ENCODE measurements at regions not wholly inside any gene's neighbourhood (a gene's known extent, or its start where the extent isn't known, plus 50 kb on each side); places are given as distances from the start of the nearest gene placed in this dataset.

DNA sequence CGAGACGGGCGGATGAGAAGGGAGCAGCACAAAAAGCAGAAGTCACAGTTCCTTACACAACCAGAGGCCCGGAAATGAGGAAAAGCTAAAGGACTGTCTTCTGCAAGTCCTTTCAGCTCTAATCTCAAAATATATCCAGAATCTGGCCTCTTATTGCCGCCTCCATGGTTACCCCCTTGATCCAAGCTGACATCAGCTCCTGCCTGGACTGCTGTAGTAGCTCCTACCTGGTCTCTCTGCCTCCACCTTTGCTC lies 324.0 kb upstream of the ROPN1 start:
- peak overlapping the region in 2 of 7 donors; percentile 46 to 47 for H3K27ac Mint-ChIP-seq
- no peaks in the 10 kb centered on the region for H3K36me3 Mint-ChIP-seq
- H3K9me3 Mint-ChIP-seq = peaks cover 0 to 7% (median 0%) of the 10 kb centered on the region in 7 donors
- peak overlapping the region; percentile 33 for H2AFZ ChIP-seq (ENCODE audit: insufficient read depth, low read depth, low read length, poor library complexity, severe bottlenecking)
- DNase-seq = peak; percentile 18 to 35 (median 33)
- H3K27me3 Mint-ChIP-seq (ENCODE audit: low read depth in 3 of 3) = peaks cover 0 to 12% (median 2%) of the 10 kb centered on the region in 3 donors
- TF ChIP-seq, protein P1, sequence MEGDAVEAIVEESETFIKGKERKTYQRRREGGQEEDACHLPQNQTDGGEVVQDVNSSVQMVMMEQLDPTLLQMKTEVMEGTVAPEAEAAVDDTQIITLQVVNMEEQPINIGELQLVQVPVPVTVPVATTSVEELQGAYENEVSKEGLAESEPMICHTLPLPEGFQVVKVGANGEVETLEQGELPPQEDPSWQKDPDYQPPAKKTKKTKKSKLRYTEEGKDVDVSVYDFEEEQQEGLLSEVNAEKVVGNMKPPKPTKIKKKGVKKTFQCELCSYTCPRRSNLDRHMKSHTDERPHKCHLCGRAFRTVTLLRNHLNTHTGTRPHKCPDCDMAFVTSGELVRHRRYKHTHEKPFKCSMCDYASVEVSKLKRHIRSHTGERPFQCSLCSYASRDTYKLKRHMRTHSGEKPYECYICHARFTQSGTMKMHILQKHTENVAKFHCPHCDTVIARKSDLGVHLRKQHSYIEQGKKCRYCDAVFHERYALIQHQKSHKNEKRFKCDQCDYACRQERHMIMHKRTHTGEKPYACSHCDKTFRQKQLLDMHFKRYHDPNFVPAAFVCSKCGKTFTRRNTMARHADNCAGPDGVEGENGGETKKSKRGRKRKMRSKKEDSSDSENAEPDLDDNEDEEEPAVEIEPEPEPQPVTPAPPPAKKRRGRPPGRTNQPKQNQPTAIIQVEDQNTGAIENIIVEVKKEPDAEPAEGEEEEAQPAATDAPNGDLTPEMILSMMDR (IDR thresholded peaks at IDR 0.05) = no peak
- intact Hi-C loops (cut with micrococcal nuclease) = no loop called here
- H3K9ac ChIP-seq (ENCODE audit: insufficient read depth, low read length, poor library complexity, severe bottlenecking) = no peak overlapping the region
- peaks cover 9% of the 10 kb centered on the region in 2 donors for H3K4me1 ChIP-seq (ENCODE audit: control insufficient read depth in 1 of 2, insufficient read depth in 2 of 2, low read length in 2 of 2)
- H3K27me3 ChIP-seq (ENCODE audit: control insufficient read depth in 2 of 2, insufficient read depth in 2 of 2, low read length in 2 of 2) = no peaks in the 10 kb centered on the region
- no peaks in the 10 kb centered on the region for H4K20me1 ChIP-seq (ENCODE audit: insufficient read depth, low read length)
- H3K4me3 ChIP-seq (replicated peaks in 1 of 3; ENCODE audit: low read depth in 2 of 3, low read length in 3 of 3) = no peak overlapping the region
- H3K79me2 ChIP-seq (ENCODE audit: insufficient read depth, low read length) = no peaks in the 10 kb centered on the region
- H3K27ac ChIP-seq (ENCODE audit: low read depth in 1 of 2, low read length in 2 of 2) = no peak overlapping the region
- H3K36me3 ChIP-seq (replicated peaks in 1 of 2; ENCODE audit: control insufficient read depth in 1 of 2, insufficient read depth in 2 of 2, low read length in 2 of 2) = no peaks in the 10 kb centered on the region
- H3K4me1 Mint-ChIP-seq = peaks cover 19% of the 10 kb centered on the region
- no peak overlapping the region for H3K4me2 ChIP-seq (replicated peaks; ENCODE audit: extremely low read depth, low read length, poor library complexity, severe bottlenecking)
- peak overlapping the region in 1 of 2 donors; percentile 64 for H3K4me3 Mint-ChIP-seq
- no peaks in the 10 kb centered on the region for H3K9me3 ChIP-seq (replicated peaks in 1 of 2; ENCODE audit: control insufficient read depth in 1 of 2, insufficient read depth in 1 of 2, low read length in 2 of 2)
- 2% methylated on average over 5 of the region's 5 CpGs for WGBS (ENCODE audit: insufficient coverage)

DNA sequence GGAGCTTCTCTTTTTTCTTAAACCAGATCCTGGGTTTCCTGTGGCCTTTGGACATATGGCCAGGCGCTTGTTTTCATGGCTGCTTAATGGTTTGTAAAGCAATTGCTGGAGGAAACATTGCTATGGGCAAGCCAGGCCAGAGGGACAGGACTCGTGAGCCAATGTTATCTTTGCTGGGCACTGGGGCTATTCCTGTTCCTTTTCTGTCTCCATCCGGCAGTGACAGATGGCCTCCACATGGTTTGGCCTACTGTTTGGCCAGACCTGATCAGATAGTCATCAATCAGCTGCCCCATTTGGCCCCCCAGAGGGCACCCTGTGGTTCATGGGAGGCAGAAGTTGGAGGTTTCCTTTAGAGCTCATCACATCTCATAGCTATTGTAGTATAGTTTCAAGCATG lies 326.1 kb upstream of the ROPN1 start:
- Mint-ChIP-seq H3K27ac (no peak overlapping the region), H3K4me1 (peaks cover 19% of the 10 kb centered on the region), H3K9me3 (peaks cover 0 to 4% (median 0%) of the 10 kb centered on the region in 7 donors), H3K36me3 (no peaks in the 10 kb centered on the region), H3K27me3 (ENCODE audit: low read depth in 3 of 3) (peaks cover 0 to 7% (median 0%) of the 10 kb centered on the region in 3 donors), H3K4me3 (no peak overlapping the region)
- WGBS (ENCODE audit: insufficient coverage) = 82% methylated on average over 3 of the region's 3 CpGs
- Histone ChIP-seq H3K79me2 (ENCODE audit: insufficient read depth, low read length) (no peaks in the 10 kb centered on the region), H3K4me1 (ENCODE audit: control insufficient read depth in 1 of 2, insufficient read depth in 2 of 2, low read length in 2 of 2) (peaks cover 9% of the 10 kb centered on the region in 2 donors), H3K9me3 (replicated peaks in 1 of 2; ENCODE audit: control insufficient read depth in 1 of 2, insufficient read depth in 1 of 2, low read length in 2 of 2) (no peaks in the 10 kb centered on the region), H3K27ac (ENCODE audit: low read depth in 1 of 2, low read length in 2 of 2) (no peak overlapping the region), H3K36me3 (replicated peaks in 1 of 2; ENCODE audit: control insufficient read depth in 1 of 2, insufficient read depth in 2 of 2, low read length in 2 of 2) (no peaks in the 10 kb centered on the region), H3K27me3 (ENCODE audit: control insufficient read depth in 2 of 2, insufficient read depth in 2 of 2, low read length in 2 of 2) (no peaks in the 10 kb centered on the region), H3K4me3 (replicated peaks in 1 of 3; ENCODE audit: low read depth in 2 of 3, low read length in 3 of 3) (no peak overlapping the region), H3K9ac (ENCODE audit: insufficient read depth, low read length, poor library complexity, severe bottlenecking) (no peak overlapping the region), H2AFZ (ENCODE audit: insufficient read depth, low read depth, low read length, poor library complexity, severe bottlenecking) (no peak overlapping the region), H4K20me1 (ENCODE audit: insufficient read depth, low read length) (no peaks in the 10 kb centered on the region), H3K4me2 (replicated peaks; ENCODE audit: extremely low read depth, low read length, poor library complexity, severe bottlenecking) (no peak overlapping the region)
- intact Hi-C loops (cut with micrococcal nuclease) = no loop called here
- DNase-seq = no peak
- TF ChIP-seq, protein P1 (IDR thresholded peaks at IDR 0.05) = no peak

All from CD14-positive monocyte (primary cell).